CD4-positive, alpha-beta T cell (primary cell): ENCODE measurements at regions not wholly inside any gene's neighbourhood (a gene's known extent, or its start where the extent isn't known, plus 50 kb on each side); places are given as distances from the start of the nearest gene placed in this dataset.

Source experiments
- ATAC-seq: fragments of 200-7000 bp; cut with Tn5 transposase; one replicate; pipeline ENCODE4 v1.10.0; 2022; ENCODE audit warnings: mild to moderate bottlenecking; ENCODE audit not compliant: poor library complexity
- CTCF ChIA-PET: fragments of 350-600 bp; sonication (Branson Sonifier 250); formaldehyde crosslinking; loops from one replicate; lab custom pipeline; 2021; ENCODE audit warnings: antibody characterized with exemption, inconsistent platforms; lab: Charles Lee
- POLR2A ChIA-PET: fragments of 350-600 bp; sonication (Branson Sonifier 250); formaldehyde crosslinking; loops from one replicate; lab custom pipeline; 2021; ENCODE audit warnings: antibody characterized with exemption, inconsistent platforms; lab: Charles Lee
- DNase-seq, 14 experiments: peaks; one replicate each; pipeline ENCODE4 v3.0.0-alpha.2; 2013 to 2020; ENCODE audit warnings: mixed read lengths in 2 of 14
- H3K27ac ChIP-seq, 2 donors: one replicate each; pipeline versions ENCODE4 v1.5.1 to v1.7.0; 2013; ENCODE audit warnings: low read length in 2 of 2, low read depth in 1 of 2, mild to moderate bottlenecking in 1 of 2
- H3K27me3 ChIP-seq, 2 experiments: 1 replicate in 1 of 2; 2 replicates in 1 of 2; pipeline versions ENCODE4 v1.6.1 to v1.7.0; 2013; ENCODE audit warnings: low read length in 2 of 2, control low read depth in 1 of 2, mild to moderate bottlenecking in 1 of 2, moderate library complexity in 1 of 2; ENCODE audit not compliant: insufficient read depth in 2 of 2, control insufficient read depth in 1 of 2
- H3K36me3 ChIP-seq: one replicate; pipeline ENCODE4 v1.6.1; 2013; ENCODE audit warnings: low read length, control low read depth; ENCODE audit not compliant: insufficient read depth
- H3K4me1 ChIP-seq: one replicate; pipeline ENCODE4 v1.6.1; 2013; ENCODE audit warnings: low read length, control low read depth; ENCODE audit not compliant: insufficient read depth
- H3K4me3 ChIP-seq: one replicate; pipeline ENCODE4 v1.5.1; 2013; ENCODE audit warnings: mild to moderate bottlenecking, low read length, moderate library complexity
- H3K9me3 ChIP-seq, 2 experiments: 1 replicate in 1 of 2; 2 replicates in 1 of 2; pipeline versions ENCODE4 v1.6.1 to v1.7.0; 2013; ENCODE audit warnings: low read length in 2 of 2, mild to moderate bottlenecking in 2 of 2, control low read depth in 1 of 2, moderate library complexity in 1 of 2; ENCODE audit not compliant: control insufficient read depth in 1 of 2, insufficient read depth in 1 of 2
- H3K27ac Mint-ChIP-seq: one replicate; pipeline ENCODE4 v1.8.0; 2020; ENCODE audit warnings: mixed read lengths
- H3K27me3 Mint-ChIP-seq: one replicate; pipeline ENCODE4 v1.8.0; 2021; ENCODE audit warnings: mixed read lengths
- H3K36me3 Mint-ChIP-seq: one replicate; pipeline ENCODE4 v1.8.0; 2021; ENCODE audit warnings: low read depth, mixed read lengths
- H3K4me1 Mint-ChIP-seq: one replicate; pipeline ENCODE4 v1.8.0; 2021; ENCODE audit warnings: low read depth, mixed read lengths
- H3K4me3 Mint-ChIP-seq: one replicate; pipeline ENCODE4 v1.8.0; 2020; ENCODE audit warnings: mild to moderate bottlenecking, mixed read lengths
- H3K9me3 Mint-ChIP-seq: one replicate; pipeline ENCODE4 v1.8.0; 2020; ENCODE audit warnings: mixed read lengths
- intact Hi-C, 2 experiments: fragments of 100-400 bp; cut with DNase I in 1 of 2; cut with micrococcal nuclease in 1 of 2; formaldehyde crosslinking; loops; one replicate each; pipeline versions ENCODE4 v1.15.1 to v1.9.0; 2023 to 2025; cut with DNase I, micrococcal nuclease
- TF ChIP-seq, protein P1 (sequence below): fragments of 200-600 bp; IDR thresholded peaks from one replicate; pipeline ENCODE4 v1.8.0; 2022; ENCODE audit warnings: antibody characterized with exemption, mild to moderate bottlenecking

DNA sequence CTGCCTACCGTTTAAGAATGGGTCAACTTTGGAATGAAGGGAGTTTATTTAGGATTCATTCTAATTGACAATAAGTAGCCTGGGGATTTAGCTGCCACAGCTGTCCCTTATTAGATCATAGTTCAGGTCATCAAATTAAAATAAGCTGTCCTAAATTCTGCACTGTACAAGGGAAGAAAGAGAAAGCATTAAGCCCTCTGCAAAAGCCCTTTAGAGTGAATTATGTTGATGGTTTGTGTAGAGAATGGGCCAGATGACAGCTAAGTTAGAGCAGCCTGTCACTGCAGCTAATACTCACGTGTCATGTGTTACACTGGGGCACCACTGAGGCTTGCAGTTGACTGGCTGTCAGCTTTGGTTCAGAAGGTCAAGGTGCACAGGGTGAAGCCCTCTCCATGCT, 737.1 kb upstream of the SLC10A2 start:
- CTCF ChIA-PET: no interaction called here
- Histone ChIP-seq H3K27ac (no peak overlapping the region), H3K4me3 (no peak overlapping the region), H3K9me3 (peaks cover 0 to 1% of the 10 kb centered on the region in 2 experiments), H3K36me3 (no peaks in the 10 kb centered on the region), H3K27me3 (no peaks in the 10 kb centered on the region), H3K4me1 (no peaks in the 10 kb centered on the region)
- Mint-ChIP-seq H3K36me3 (no peaks in the 10 kb centered on the region), H3K27me3 (no peaks in the 10 kb centered on the region), H3K27ac (no peak overlapping the region), H3K4me3 (no peak overlapping the region), H3K4me1 (no peaks in the 10 kb centered on the region), H3K9me3 (no peaks in the 10 kb centered on the region)
- intact Hi-C loops: no loop called here
- ATAC-seq: no peak
- TF ChIP-seq, protein P1, sequence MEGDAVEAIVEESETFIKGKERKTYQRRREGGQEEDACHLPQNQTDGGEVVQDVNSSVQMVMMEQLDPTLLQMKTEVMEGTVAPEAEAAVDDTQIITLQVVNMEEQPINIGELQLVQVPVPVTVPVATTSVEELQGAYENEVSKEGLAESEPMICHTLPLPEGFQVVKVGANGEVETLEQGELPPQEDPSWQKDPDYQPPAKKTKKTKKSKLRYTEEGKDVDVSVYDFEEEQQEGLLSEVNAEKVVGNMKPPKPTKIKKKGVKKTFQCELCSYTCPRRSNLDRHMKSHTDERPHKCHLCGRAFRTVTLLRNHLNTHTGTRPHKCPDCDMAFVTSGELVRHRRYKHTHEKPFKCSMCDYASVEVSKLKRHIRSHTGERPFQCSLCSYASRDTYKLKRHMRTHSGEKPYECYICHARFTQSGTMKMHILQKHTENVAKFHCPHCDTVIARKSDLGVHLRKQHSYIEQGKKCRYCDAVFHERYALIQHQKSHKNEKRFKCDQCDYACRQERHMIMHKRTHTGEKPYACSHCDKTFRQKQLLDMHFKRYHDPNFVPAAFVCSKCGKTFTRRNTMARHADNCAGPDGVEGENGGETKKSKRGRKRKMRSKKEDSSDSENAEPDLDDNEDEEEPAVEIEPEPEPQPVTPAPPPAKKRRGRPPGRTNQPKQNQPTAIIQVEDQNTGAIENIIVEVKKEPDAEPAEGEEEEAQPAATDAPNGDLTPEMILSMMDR: no peak
- DNase-seq: no peak
- POLR2A ChIA-PET: no interaction called here

GRCh38 chr13:103799028-103799427, 732.8 kb upstream of the SLC10A2 start:
- intact Hi-C loops: no loop called here
- POLR2A ChIA-PET: no interaction called here
- ATAC-seq (no peak), DNase-seq (no peak)
- Mint-ChIP-seq H3K4me3 (no peak overlapping the region), H3K27me3 (no peaks in the 10 kb centered on the region), H3K4me1 (no peaks in the 10 kb centered on the region), H3K9me3 (peaks cover 2% of the 10 kb centered on the region), H3K36me3 (no peaks in the 10 kb centered on the region), H3K27ac (no peak overlapping the region)
- Histone ChIP-seq H3K27ac (no peak overlapping the region), H3K4me3 (no peak overlapping the region), H3K27me3 (no peaks in the 10 kb centered on the region), H3K9me3 (peaks cover 0 to 3% of the 10 kb centered on the region in 2 experiments), H3K4me1 (no peaks in the 10 kb centered on the region), H3K36me3 (no peaks in the 10 kb centered on the region)
- TF ChIP-seq, protein P1: no peak
- CTCF ChIA-PET: no interaction called here

GRCh38 chr13:103795892-103796478, 729.8 kb upstream of the SLC10A2 start:
- H3K4me1 Mint-ChIP-seq: no peaks in the 10 kb centered on the region
- H3K4me3 Mint-ChIP-seq: no peak overlapping the region
- H3K36me3 Mint-ChIP-seq: no peaks in the 10 kb centered on the region
- Histone ChIP-seq H3K9me3 (peaks cover 0 to 7% of the 10 kb centered on the region in 2 experiments), H3K27ac (no peak overlapping the region), H3K27me3 (no peaks in the 10 kb centered on the region), H3K36me3 (no peaks in the 10 kb centered on the region), H3K4me1 (no peaks in the 10 kb centered on the region), H3K4me3 (no peak overlapping the region)
- CTCF ChIA-PET: no interaction called here
- H3K9me3 Mint-ChIP-seq: peaks cover 2% of the 10 kb centered on the region
- intact Hi-C loops: no loop called here
- ATAC-seq (no peak), DNase-seq (no peak)
- POLR2A ChIA-PET: no interaction called here
- no peak overlapping the region for H3K27ac Mint-ChIP-seq
- TF ChIP-seq, protein P1: no peak
- no peaks in the 10 kb centered on the region for H3K27me3 Mint-ChIP-seq
